Mesendoderm (in vitro differentiated cells): ENCODE measurements at regions not wholly inside any gene's neighbourhood (a gene's known extent, or its start where the extent isn't known, plus 50 kb on each side); places are given as distances from the start of the nearest gene placed in this dataset.

Experiments
- DNase-seq: peaks from one replicate; pipeline ENCODE4 v3.0.0; 2013
- H2AK5ac ChIP-seq: 2 replicates; pipeline ENCODE4 v1.6.1; 2013; ENCODE audit warnings: low read length, inconsistent platforms
- H2BK120ac ChIP-seq: 2 replicates; pipeline ENCODE4 v1.6.1; 2013; ENCODE audit warnings: low read depth, mild to moderate bottlenecking, low read length, moderate library complexity, mixed read lengths
- H2BK15ac ChIP-seq: replicated peaks from 2 replicates; pipeline ENCODE4 v1.6.1; 2013; ENCODE audit warnings: low read depth, mild to moderate bottlenecking, moderate library complexity
- H2BK5ac ChIP-seq: 2 replicates; pipeline ENCODE4 v1.6.1; 2013; ENCODE audit warnings: low read length, inconsistent platforms
- H3K18ac ChIP-seq: 2 replicates; pipeline ENCODE4 v1.6.1; 2013; ENCODE audit warnings: mild to moderate bottlenecking, low read length, mixed read lengths
- H3K23ac ChIP-seq: one replicate; pipeline ENCODE4 v1.6.1; 2013; ENCODE audit warnings: low read length
- H3K27ac ChIP-seq: 2 replicates; pipeline ENCODE4 v1.5.1; 2013; ENCODE audit warnings: low read depth, mild to moderate bottlenecking, inconsistent platforms, low read length, moderate library complexity
- H3K27me3 ChIP-seq: 2 replicates; pipeline ENCODE4 v1.6.1; 2013; ENCODE audit warnings: low read length, control low read depth, mild to moderate bottlenecking, inconsistent platforms; ENCODE audit not compliant: insufficient read depth, poor library complexity
- H3K36me3 ChIP-seq: 2 replicates; pipeline ENCODE4 v1.6.1; 2013; ENCODE audit warnings: low read length, inconsistent platforms; ENCODE audit not compliant: control insufficient read depth, insufficient read depth
- H3K4ac ChIP-seq: one replicate; pipeline ENCODE4 v1.6.1; 2013; ENCODE audit warnings: low read depth, mild to moderate bottlenecking, low read length, moderate library complexity
- H3K4me1 ChIP-seq: 2 replicates; pipeline ENCODE4 v1.6.1; 2013; ENCODE audit warnings: low read depth, low read length, inconsistent platforms; ENCODE audit not compliant: control insufficient read depth
- H3K4me2 ChIP-seq: 2 replicates; pipeline ENCODE4 v1.6.1; 2013; ENCODE audit warnings: low read length
- H3K4me3 ChIP-seq: 2 replicates; pipeline ENCODE4 v1.5.1; 2013; ENCODE audit warnings: mild to moderate bottlenecking, low read length
- H3K56ac ChIP-seq: one replicate; pipeline ENCODE4 v1.6.1; 2013; ENCODE audit warnings: low read length
- H3K79me1 ChIP-seq: 2 replicates; pipeline ENCODE4 v1.6.1; 2013; ENCODE audit warnings: low read length, inconsistent platforms
- H3K79me2 ChIP-seq: 2 replicates; pipeline ENCODE4 v1.6.1; 2013; ENCODE audit warnings: mild to moderate bottlenecking, low read length; ENCODE audit not compliant: control insufficient read depth, insufficient read depth
- H3K9ac ChIP-seq: 2 replicates; pipeline ENCODE4 v1.6.1; 2013; ENCODE audit warnings: low read length, inconsistent platforms
- H4K5ac ChIP-seq: one replicate; pipeline ENCODE4 v1.6.1; 2013; ENCODE audit warnings: low read length
- H4K8ac ChIP-seq: one replicate; pipeline ENCODE4 v1.6.1; 2013; ENCODE audit warnings: low read depth, mild to moderate bottlenecking, control low read depth, low read length, moderate library complexity
- WGBS: extraction: QIAGEN DNeasy Blood & Tissue Kit; methylation state at CpG from one replicate; pipeline ENCODE4 v1.1.7; 2013; ENCODE audit warnings: low lambda C conversion rate, missing lambda C conversion rate; ENCODE audit not compliant: insufficient coverage; ENCODE audit errors: extremely low coverage; 5-methylcytosine and 5-hydroxymethylcytosine counted together

DNA sequence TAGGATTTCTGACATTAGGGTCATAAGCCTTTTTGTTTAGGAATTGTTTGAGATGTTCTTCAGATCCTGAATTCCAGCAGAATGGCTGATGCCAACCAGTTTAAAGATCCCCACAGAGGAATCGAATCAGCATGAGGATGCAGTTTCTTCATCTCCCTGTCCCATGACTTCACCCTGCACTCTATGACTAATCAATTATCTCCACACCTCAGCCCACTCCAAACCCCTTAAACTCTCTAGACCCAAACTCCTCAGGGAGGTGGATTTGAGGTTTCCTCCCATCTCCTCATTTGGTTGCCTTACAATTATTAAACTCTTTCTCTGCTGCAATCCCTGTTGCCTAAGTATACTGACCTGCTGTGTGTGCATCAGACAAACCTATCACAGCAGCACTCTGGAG lies 86.5 kb upstream of the CRY1 start:
- H3K4me1 ChIP-seq, result no peaks in the 10 kb centered on the region
- no peaks in the 10 kb centered on the region for H3K36me3 ChIP-seq
- H4K5ac ChIP-seq, result no peak overlapping the region
- no peak overlapping the region for H2BK15ac ChIP-seq
- H4K8ac ChIP-seq, result no peak overlapping the region
- no peak overlapping the region for H2AK5ac ChIP-seq
- no peak overlapping the region for H3K18ac ChIP-seq
- H2BK5ac ChIP-seq, result no peak overlapping the region
- H3K27ac ChIP-seq, result no peak overlapping the region
- WGBS, result no CpG with 5 or more reads among the region's 1 CpG
- H2BK120ac ChIP-seq, result no peak overlapping the region
- H3K9ac ChIP-seq, result no peak overlapping the region
- H3K56ac ChIP-seq, result no peak overlapping the region
- no peaks in the 10 kb centered on the region for H3K79me1 ChIP-seq
- no peaks in the 10 kb centered on the region for H3K79me2 ChIP-seq
- no peak overlapping the region for H3K4ac ChIP-seq
- no peak overlapping the region for H3K23ac ChIP-seq
- no peaks in the 10 kb centered on the region for H3K27me3 ChIP-seq
- no peak overlapping the region for H3K4me3 ChIP-seq
- H3K4me2 ChIP-seq, result no peak overlapping the region
- peak; percentile 9 for DNase-seq

DNA sequence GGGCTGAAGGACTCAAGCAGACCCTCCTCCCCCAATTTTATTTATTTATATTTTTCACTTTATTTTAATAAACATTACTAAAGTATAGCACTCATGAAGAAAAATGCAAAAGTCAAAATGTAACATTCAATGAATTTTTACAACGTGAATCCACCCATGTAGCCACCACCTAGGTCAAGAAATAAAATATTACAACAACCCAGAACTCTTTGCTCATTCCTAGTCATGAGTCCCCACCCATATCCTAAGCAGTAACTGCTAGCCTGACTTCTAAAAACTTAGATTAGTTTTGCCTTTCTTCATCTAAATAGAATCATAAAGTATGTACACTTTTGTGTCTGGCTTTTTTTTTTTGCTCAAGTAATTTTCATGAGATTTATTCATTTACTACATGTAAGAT lies 86.9 kb upstream of the CRY1 start:
- Histone ChIP-seq H3K27me3 (no peaks in the 10 kb centered on the region), H3K23ac (no peak overlapping the region), H3K9ac (no peak overlapping the region), H2BK120ac (no peak overlapping the region), H3K4me3 (no peak overlapping the region), H3K79me2 (no peaks in the 10 kb centered on the region), H4K8ac (no peak overlapping the region), H3K36me3 (no peaks in the 10 kb centered on the region), H3K18ac (no peak overlapping the region), H3K79me1 (no peaks in the 10 kb centered on the region), H3K4me1 (no peaks in the 10 kb centered on the region), H2BK15ac (no peak overlapping the region), H3K4ac (no peak overlapping the region), H3K27ac (no peak overlapping the region), H3K4me2 (no peak overlapping the region), H2AK5ac (no peak overlapping the region), H3K56ac (no peak overlapping the region), H4K5ac (no peak overlapping the region), H2BK5ac (no peak overlapping the region)
- no peak for DNase-seq
- no CpG with 5 or more reads among the region's 1 CpG for WGBS

DNA sequence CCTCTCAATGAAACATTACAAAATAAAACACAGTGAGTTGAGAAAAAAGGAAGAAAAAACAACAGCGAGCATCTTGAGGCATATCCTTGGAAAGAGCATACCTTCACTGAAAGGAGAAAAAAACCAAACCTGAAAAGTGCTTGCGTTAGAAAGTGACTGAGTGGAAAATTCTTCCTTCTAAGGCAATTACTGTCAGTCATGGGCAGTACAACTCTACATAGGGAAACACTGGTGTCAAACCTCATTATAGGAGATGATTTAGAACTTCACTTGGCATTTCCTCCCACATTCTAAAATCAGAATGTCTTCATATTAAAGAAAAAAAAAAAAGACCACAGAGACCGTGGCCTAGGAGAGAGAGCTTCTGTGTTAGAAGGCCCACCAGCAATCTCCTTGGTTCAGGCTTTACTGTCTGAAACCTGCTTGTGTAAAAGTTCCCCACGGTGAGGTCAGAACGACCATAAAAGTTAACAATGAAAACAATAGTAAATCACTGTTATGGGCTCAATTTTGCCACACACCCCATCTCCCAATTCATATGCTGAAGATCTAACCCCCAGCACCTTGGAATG lies 91.1 kb upstream of the CRY1 start:
- Histone ChIP-seq H3K56ac (no peak overlapping the region), H3K79me2 (no peaks in the 10 kb centered on the region), H3K27me3 (no peaks in the 10 kb centered on the region), H4K5ac (no peak overlapping the region), H3K79me1 (no peaks in the 10 kb centered on the region), H3K4me1 (no peaks in the 10 kb centered on the region), H3K4me3 (no peak overlapping the region), H2AK5ac (no peak overlapping the region), H3K4me2 (no peak overlapping the region), H2BK120ac (no peak overlapping the region), H2BK15ac (no peak overlapping the region), H4K8ac (peak overlapping the region; percentile 56), H3K4ac (no peak overlapping the region), H3K27ac (no peak overlapping the region), H3K18ac (no peak overlapping the region), H3K9ac (no peak overlapping the region), H2BK5ac (no peak overlapping the region), H3K23ac (no peak overlapping the region), H3K36me3 (no peaks in the 10 kb centered on the region)
- DNase-seq, result no peak
- WGBS, result no CpG with 5 or more reads among the region's 5 CpGs

DNA sequence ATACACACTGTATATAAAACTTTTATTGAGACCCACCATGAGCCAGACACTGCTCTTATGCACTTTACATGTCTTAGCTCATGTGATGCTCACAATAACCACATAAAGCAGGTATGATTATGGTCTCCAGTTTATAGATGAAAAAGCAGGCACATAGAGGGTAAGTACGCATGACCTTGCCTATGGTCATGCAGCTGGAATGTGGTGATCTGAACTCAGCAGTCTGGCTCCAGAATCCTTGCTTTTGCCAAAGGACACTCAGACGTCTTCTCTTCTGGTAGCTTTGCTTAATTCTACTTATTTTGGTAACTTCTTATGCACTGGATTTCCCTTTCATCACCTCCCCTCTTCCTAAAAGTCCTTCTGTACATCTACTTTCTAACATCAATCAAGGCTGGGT lies 103.3 kb upstream of the CRY1 start:
- H3K23ac ChIP-seq, result no peak overlapping the region
- no peak overlapping the region for H3K9ac ChIP-seq
- H3K18ac ChIP-seq, result no peak overlapping the region
- H4K5ac ChIP-seq, result no peak overlapping the region
- H3K36me3 ChIP-seq, result no peaks in the 10 kb centered on the region
- H3K4me1 ChIP-seq, result no peaks in the 10 kb centered on the region
- H3K4ac ChIP-seq, result no peak overlapping the region
- no peak overlapping the region for H3K4me2 ChIP-seq
- WGBS, result no CpG with 5 or more reads among the region's 2 CpGs
- no peak for DNase-seq
- H3K4me3 ChIP-seq, result no peak overlapping the region
- no peaks in the 10 kb centered on the region for H3K79me1 ChIP-seq
- no peaks in the 10 kb centered on the region for H3K79me2 ChIP-seq
- no peaks in the 10 kb centered on the region for H3K27me3 ChIP-seq
- no peak overlapping the region for H2BK5ac ChIP-seq
- H2BK15ac ChIP-seq, result no peak overlapping the region
- H2AK5ac ChIP-seq, result no peak overlapping the region
- no peak overlapping the region for H2BK120ac ChIP-seq
- no peak overlapping the region for H3K27ac ChIP-seq
- H3K56ac ChIP-seq, result no peak overlapping the region
- no peak overlapping the region for H4K8ac ChIP-seq

DNA sequence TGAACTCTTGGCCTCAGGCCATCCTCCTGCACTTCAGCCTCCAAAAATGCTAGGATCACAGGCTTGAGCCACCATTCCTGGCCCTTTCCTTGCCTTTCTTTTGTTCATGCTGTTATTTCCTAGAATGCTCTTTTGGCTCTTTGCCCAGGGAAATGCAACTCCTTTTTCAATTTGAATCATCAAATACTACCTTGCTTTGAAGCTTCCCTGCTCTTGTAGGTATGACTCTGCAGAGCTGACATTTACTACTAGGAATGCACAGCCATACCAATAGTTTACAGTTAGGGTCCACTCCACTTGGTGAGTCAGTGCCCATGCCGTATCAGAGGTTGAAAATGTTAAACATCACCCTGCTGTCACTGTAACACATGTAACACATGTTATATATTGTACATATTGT lies 107.0 kb upstream of the CRY1 start:
- Histone ChIP-seq H3K9ac (no peak overlapping the region), H3K23ac (no peak overlapping the region)
- no CpG with 5 or more reads among the region's 1 CpG for WGBS

DNA sequence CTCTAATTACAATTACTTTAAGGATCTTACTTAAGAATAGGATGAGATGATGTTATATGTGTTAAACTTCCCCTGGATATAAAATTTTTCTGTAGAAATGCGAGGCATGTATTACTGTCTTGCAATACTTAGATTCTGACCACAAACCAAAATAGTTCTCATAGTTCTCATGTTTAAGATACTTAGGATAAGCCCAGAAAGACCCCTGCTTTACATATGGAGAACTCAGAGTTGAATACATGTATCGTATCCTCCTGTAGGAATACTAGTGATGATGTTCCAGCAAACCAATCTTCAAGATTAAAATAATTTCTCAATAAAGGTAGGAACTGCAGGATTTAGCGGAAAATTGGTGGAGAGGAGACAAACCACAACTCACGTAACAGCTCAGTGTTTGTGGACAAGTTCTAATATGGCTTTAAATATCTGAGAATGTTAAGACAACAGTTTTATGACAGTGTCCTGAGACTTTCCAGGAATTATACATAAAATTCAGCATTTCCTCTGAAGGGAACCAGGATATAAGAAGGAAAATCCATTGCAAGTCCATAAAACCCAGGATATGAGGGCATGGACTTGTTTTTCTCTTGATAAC lies 114.7 kb upstream of the CRY1 start:
- no peak overlapping the region for H3K23ac ChIP-seq
- no peak overlapping the region for H3K18ac ChIP-seq
- H3K27me3 ChIP-seq, result no peaks in the 10 kb centered on the region
- no peak overlapping the region for H4K5ac ChIP-seq
- H2BK120ac ChIP-seq, result no peak overlapping the region
- H4K8ac ChIP-seq, result no peak overlapping the region
- H3K79me2 ChIP-seq, result no peaks in the 10 kb centered on the region
- no peak overlapping the region for H3K27ac ChIP-seq
- no peak overlapping the region for H3K4me2 ChIP-seq
- H3K36me3 ChIP-seq, result no peaks in the 10 kb centered on the region
- no peak overlapping the region for H3K56ac ChIP-seq
- H2BK5ac ChIP-seq, result no peak overlapping the region
- peak; percentile 13 for DNase-seq
- no peak overlapping the region for H3K4me3 ChIP-seq
- H3K9ac ChIP-seq, result no peak overlapping the region
- no peak overlapping the region for H2BK15ac ChIP-seq
- H3K79me1 ChIP-seq, result no peaks in the 10 kb centered on the region
- no peaks in the 10 kb centered on the region for H3K4me1 ChIP-seq
- WGBS, result no CpG with 5 or more reads among the region's 4 CpGs
- H3K4ac ChIP-seq, result no peak overlapping the region
- H2AK5ac ChIP-seq, result no peak overlapping the region

More for the DNA sequence above, 107.0 kb upstream of the CRY1 start:
- Histone ChIP-seq H2BK120ac (no peak overlapping the region), H2BK5ac (no peak overlapping the region), H3K56ac (no peak overlapping the region), H4K5ac (no peak overlapping the region), H3K79me2 (no peaks in the 10 kb centered on the region), H3K27ac (no peak overlapping the region), H3K4me3 (no peak overlapping the region), H4K8ac (no peak overlapping the region), H3K18ac (no peak overlapping the region), H2BK15ac (no peak overlapping the region), H2AK5ac (no peak overlapping the region), H3K4me2 (no peak overlapping the region), H3K4me1 (no peaks in the 10 kb centered on the region), H3K36me3 (no peaks in the 10 kb centered on the region), H3K4ac (no peak overlapping the region), H3K79me1 (no peaks in the 10 kb centered on the region), H3K27me3 (no peaks in the 10 kb centered on the region)
- DNase-seq, result peak; percentile 14
